Activated T-cell treated with anti-CD3 and anti-CD28 coated beads for 1 hour (primary cell): ENCODE measurements at regions not wholly inside any gene's neighbourhood (a gene's known extent, or its start where the extent isn't known, plus 50 kb on each side); places are given as distances from the start of the nearest gene placed in this dataset.
A peak's percentile ranks its signal among the peaks of the same experiment; 100 is the strongest.
"Not testable (repeated sequence)": the region's sequence is repeated elsewhere in the genome, so short reads cannot be mapped to it uniquely, and the experiment has no call there.

ENCODE experiments used
- DNase-seq: peaks from one replicate; pipeline ENCODE4 v3.0.0-alpha.2; 2020; ENCODE audit warnings: low read depth

GRCh38 chr6:13874191-13874549 is 50.6 kb upstream of the RNF182 start:
- no peak for DNase-seq

DNA sequence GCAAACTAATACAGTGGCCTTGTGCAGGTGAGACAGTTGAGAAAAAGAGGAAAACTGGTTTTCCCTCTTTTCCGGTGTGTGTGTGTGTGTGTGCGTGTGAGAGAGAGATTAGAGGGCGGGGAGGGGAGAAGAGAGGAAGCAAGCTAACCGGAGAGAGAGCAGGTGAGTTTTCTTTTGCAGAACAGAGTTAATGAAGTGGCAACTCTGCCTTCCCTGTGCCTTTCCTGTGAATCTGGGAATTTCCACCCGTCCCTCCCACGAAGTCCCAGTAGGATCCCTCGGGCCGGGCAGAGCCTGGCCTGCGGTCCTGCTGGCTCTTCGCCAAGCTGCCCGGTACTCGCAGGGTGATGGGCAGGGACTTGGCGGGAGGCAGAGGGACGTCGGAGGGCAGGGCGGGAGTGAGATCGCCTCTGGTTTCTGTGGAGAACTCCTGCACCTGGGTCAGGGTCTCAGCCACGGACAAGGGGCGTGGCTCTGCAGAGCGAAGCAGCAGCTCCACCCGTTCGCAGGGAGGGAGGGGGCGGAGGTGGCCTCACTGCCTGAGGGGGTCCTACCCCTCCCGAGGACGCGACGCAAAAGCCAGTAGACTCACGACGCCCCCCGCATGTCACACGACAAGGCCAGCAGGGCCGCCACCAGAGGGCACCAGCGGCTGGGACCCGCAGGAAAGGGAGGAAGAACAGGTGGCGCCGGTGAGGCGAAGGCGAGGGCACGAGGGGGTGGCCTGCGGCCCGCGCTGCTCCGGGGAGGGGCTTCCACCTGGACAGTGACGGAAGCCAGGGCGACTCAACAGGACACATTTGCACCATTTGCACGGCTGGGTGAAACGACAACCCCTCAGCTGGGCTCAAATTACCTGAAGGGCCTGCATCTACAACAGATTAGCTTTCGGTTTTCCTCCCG is 51.2 kb upstream of the RNF182 start:
- DNase-seq = peak; percentile 69

GRCh38 chr6:13872681-13873080 is 52.1 kb upstream of the RNF182 start:
- DNase-seq = no peak

GRCh38 chr6:13872006-13872405 is 52.7 kb upstream of the RNF182 start:
- DNase-seq = not testable (repeated sequence)

DNA sequence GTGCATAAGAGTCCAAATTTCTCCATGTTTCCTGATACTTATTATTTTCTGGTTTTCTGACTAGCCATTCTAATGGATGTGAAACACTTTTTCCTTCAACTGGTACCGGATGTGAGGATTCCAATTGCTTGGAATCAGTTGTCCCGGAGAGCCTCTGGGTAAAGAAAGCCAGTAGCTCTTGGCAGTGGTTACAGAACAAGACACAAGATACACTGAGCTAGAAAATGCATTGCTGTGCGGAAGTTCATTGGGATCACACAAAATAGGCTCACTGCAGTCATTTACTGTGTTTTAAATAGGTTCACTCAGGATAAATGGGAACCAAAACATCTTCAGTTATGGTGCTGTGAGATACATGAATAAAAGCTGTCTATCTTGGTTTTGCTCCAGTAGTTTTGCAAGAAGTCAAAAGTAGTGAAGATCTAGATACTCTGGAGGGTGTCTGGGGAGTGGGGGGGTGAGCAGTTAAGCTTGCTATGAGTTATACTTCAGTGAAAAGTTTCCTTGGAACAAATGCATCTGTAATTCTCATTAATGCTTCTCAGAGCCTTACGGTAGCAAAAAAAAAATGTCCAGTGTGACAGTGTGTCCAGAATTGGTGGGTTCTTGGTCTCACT is 54.4 kb upstream of the RNF182 start:
- DNase-seq = no peak

GRCh38 chr6:13868236-13868635 is 53.9 kb upstream of the MCUR1 start:
- no peak for DNase-seq

DNA sequence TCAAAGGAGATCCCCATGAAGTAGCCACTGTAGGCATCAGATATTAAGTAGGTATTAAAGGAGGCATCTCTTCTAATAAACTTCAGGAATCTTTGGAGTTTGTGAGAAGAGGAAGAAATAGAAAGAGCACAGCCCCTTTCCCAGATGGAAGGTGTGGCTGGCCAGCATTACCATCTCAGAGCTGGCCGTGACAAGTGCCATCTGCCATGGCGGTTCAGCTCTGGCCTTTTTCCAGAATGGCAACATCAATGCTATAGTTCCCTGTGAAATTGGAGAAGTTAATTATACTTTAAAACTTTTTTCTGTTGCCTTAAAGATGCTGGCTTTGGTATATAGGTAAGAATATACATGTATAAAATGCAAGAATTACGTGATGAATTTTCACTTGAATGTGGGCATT is 51.9 kb upstream of the MCUR1 start:
- DNase-seq = no peak

- no peak for DNase-seq
These were observed 50.8 kb upstream of the MCUR1 start for GRCh38 chr6:13865141-13865540.

- DNase-seq = not testable (repeated sequence)
These were observed 50.3 kb upstream of the MCUR1 start for GRCh38 chr6:13864669-13865068.
